ENCODE measurements at regions not wholly inside any gene's neighbourhood (a gene's known extent, or its start where the extent isn't known, plus 50 kb on each side); places are given as distances from the start of the nearest gene placed in this dataset.

DNA sequence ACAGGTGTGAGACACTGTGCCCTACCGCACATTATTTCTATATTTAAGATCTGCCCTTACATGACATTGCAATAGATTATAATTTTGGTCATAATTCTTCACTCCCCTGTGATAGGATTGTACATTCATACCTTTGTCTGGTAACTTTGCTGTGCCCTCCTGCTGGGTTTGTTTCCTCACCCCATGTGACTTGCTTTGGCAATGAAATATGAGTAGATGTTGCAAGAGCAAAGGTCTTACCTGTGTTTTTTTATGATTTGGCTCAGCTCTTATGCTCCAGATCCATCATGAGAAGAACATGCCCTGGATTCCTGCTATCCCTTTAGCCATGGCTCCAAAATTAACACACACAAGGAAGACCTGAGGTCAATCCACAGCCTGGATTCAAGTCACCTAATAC lies 137.7 kb upstream of the EOMES start:
- Histone ChIP-seq H3K9ac (no peak overlapping the region), H3K79me2 (ENCODE audit: low read depth) (no peaks in the 10 kb centered on the region), H3F3A (ENCODE audit: low read depth) (no peaks in the 10 kb centered on the region), H3K4me2 (no peak overlapping the region), H3K36me3 (no peaks in the 10 kb centered on the region), H2AFZ (replicated peaks) (no peak overlapping the region), H3K27ac (no peak overlapping the region), H3K9me3 (ENCODE audit: low read depth) (no peaks in the 10 kb centered on the region), H3K27me3 (no peaks in the 10 kb centered on the region), H3K4me1 (no peaks in the 10 kb centered on the region), H4K20me1 (ENCODE audit: low read depth) (no peaks in the 10 kb centered on the region), H3K4me3 (no peak overlapping the region)
- Mint-ChIP-seq H3K27me3 (ENCODE audit: insufficient read depth, low read depth) (no peaks in the 10 kb centered on the region), H3K27ac (no peak overlapping the region), H3K4me3 (no peak overlapping the region), H3K36me3 (no peaks in the 10 kb centered on the region), H3K9me3 (no peaks in the 10 kb centered on the region), H3K4me1 (no peaks in the 10 kb centered on the region)
- no peak for DNase-seq (ENCODE audit: low spot score)
- TF ChIP-seq EZH2 (IDR thresholded peaks at IDR 0.05) (no peak), EZH2phosphoT487 (IDR thresholded peaks at IDR 0.05) (no peak)
- TF ChIP-seq, protein P1, sequence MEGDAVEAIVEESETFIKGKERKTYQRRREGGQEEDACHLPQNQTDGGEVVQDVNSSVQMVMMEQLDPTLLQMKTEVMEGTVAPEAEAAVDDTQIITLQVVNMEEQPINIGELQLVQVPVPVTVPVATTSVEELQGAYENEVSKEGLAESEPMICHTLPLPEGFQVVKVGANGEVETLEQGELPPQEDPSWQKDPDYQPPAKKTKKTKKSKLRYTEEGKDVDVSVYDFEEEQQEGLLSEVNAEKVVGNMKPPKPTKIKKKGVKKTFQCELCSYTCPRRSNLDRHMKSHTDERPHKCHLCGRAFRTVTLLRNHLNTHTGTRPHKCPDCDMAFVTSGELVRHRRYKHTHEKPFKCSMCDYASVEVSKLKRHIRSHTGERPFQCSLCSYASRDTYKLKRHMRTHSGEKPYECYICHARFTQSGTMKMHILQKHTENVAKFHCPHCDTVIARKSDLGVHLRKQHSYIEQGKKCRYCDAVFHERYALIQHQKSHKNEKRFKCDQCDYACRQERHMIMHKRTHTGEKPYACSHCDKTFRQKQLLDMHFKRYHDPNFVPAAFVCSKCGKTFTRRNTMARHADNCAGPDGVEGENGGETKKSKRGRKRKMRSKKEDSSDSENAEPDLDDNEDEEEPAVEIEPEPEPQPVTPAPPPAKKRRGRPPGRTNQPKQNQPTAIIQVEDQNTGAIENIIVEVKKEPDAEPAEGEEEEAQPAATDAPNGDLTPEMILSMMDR (IDR thresholded peaks at IDR 0.05): no peak

GRCh38 chr3:27861046-27862036 lies 139.2 kb upstream of the EOMES start:
- no peaks in the 10 kb centered on the region for H3K4me1 Mint-ChIP-seq
- H3K36me3 Mint-ChIP-seq: no peaks in the 10 kb centered on the region
- Histone ChIP-seq H3K36me3 (no peaks in the 10 kb centered on the region), H3K9ac (no peak overlapping the region), H3K27me3 (no peaks in the 10 kb centered on the region), H3K4me2 (no peak overlapping the region), H3K9me3 (ENCODE audit: low read depth) (no peaks in the 10 kb centered on the region), H3K4me1 (no peaks in the 10 kb centered on the region), H3F3A (ENCODE audit: low read depth) (no peaks in the 10 kb centered on the region), H3K4me3 (no peak overlapping the region), H3K27ac (no peak overlapping the region), H3K79me2 (ENCODE audit: low read depth) (no peaks in the 10 kb centered on the region), H4K20me1 (ENCODE audit: low read depth) (no peaks in the 10 kb centered on the region), H2AFZ (replicated peaks) (no peak overlapping the region)
- DNase-seq (ENCODE audit: low spot score): no peak
- H3K27me3 Mint-ChIP-seq (ENCODE audit: insufficient read depth, low read depth): no peaks in the 10 kb centered on the region
- no peak overlapping the region for H3K4me3 Mint-ChIP-seq
- no peaks in the 10 kb centered on the region for H3K9me3 Mint-ChIP-seq
- no peak overlapping the region for H3K27ac Mint-ChIP-seq
- no peak for TF ChIP-seq EZH2 (IDR thresholded peaks at IDR 0.05)

DNA sequence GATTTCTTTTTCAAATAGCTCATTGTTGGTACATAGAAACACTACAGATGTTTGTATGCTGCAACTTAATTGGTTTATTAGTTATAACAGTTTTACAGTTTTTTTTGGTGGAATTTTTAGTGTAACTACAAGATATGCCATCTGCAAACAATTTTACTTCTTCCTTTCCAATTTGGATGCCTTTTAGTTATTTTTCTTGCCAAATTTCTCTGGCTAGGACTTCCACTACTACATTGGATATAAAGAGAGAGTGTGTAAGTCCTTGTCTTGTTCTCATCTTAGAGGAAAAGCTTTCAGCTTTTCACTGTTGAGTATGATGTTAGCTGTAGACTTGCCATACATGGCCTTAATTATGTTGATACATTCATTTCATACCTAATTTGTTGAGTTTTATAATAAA lies 143.6 kb upstream of the EOMES start:
- H2AFZ ChIP-seq (replicated peaks): no peak overlapping the region
- H3K27me3 Mint-ChIP-seq (ENCODE audit: insufficient read depth, low read depth): no peaks in the 10 kb centered on the region
- H3K36me3 Mint-ChIP-seq: peaks cover 1% of the 10 kb centered on the region
- no peak overlapping the region for H3K4me3 ChIP-seq
- H4K20me1 ChIP-seq (ENCODE audit: low read depth): no peaks in the 10 kb centered on the region
- no peaks in the 10 kb centered on the region for H3K4me1 ChIP-seq
- no peaks in the 10 kb centered on the region for H3F3A ChIP-seq (ENCODE audit: low read depth)
- no peaks in the 10 kb centered on the region for H3K79me2 ChIP-seq (ENCODE audit: low read depth)
- no peak overlapping the region for H3K27ac Mint-ChIP-seq
- peaks cover 15% of the 10 kb centered on the region for H3K9me3 Mint-ChIP-seq
- no peak overlapping the region for H3K27ac ChIP-seq
- H3K4me2 ChIP-seq: no peak overlapping the region
- peaks cover 4% of the 10 kb centered on the region for H3K36me3 ChIP-seq
- no peaks in the 10 kb centered on the region for H3K27me3 ChIP-seq
- H3K4me1 Mint-ChIP-seq: no peaks in the 10 kb centered on the region
- H3K9ac ChIP-seq: no peak overlapping the region
- DNase-seq (ENCODE audit: low spot score): no peak
- no peak overlapping the region for H3K4me3 Mint-ChIP-seq
- H3K9me3 ChIP-seq (ENCODE audit: low read depth): no peaks in the 10 kb centered on the region
- TF ChIP-seq, protein P1 (IDR thresholded peaks at IDR 0.05): no peak
- no peak for TF ChIP-seq EZH2 (IDR thresholded peaks at IDR 0.05)
- TF ChIP-seq EZH2phosphoT487 (IDR thresholded peaks at IDR 0.05): no peak

- Histone ChIP-seq H3K4me3 (no peak overlapping the region), H3K9ac (no peak overlapping the region), H3K27me3 (no peaks in the 10 kb centered on the region), H3K27ac (no peak overlapping the region), H4K20me1 (ENCODE audit: low read depth) (no peaks in the 10 kb centered on the region), H3K36me3 (peaks cover 4% of the 10 kb centered on the region), H3K79me2 (ENCODE audit: low read depth) (no peaks in the 10 kb centered on the region), H2AFZ (replicated peaks) (no peak overlapping the region), H3F3A (ENCODE audit: low read depth) (no peaks in the 10 kb centered on the region), H3K9me3 (ENCODE audit: low read depth) (no peaks in the 10 kb centered on the region), H3K4me1 (no peaks in the 10 kb centered on the region), H3K4me2 (no peak overlapping the region)
- Mint-ChIP-seq H3K4me1 (no peaks in the 10 kb centered on the region), H3K4me3 (no peak overlapping the region), H3K36me3 (peaks cover 1% of the 10 kb centered on the region), H3K27ac (no peak overlapping the region), H3K9me3 (peaks cover 15% of the 10 kb centered on the region), H3K27me3 (ENCODE audit: insufficient read depth, low read depth) (peaks cover 2% of the 10 kb centered on the region)
- DNase-seq (ENCODE audit: low spot score): no peak
- TF ChIP-seq, protein P1 (IDR thresholded peaks at IDR 0.05): no peak
- TF ChIP-seq EZH2phosphoT487 (IDR thresholded peaks at IDR 0.05) (no peak), EZH2 (IDR thresholded peaks at IDR 0.05) (no peak)
These were observed 147.0 kb upstream of the EOMES start for GRCh38 chr3:27869152-27869551.
